HL-60 (cell line): ENCODE measurements at regions not wholly inside any gene's neighbourhood (a gene's known extent, or its start where the extent isn't known, plus 50 kb on each side); places are given as distances from the start of the nearest gene placed in this dataset.

ENCODE experiments used
- DNase-seq, 2 experiments: peaks; one replicate each; pipeline ENCODE4 v3.0.0-alpha.2; 2010 to 2020; ENCODE audit warnings: low read depth in 1 of 2, low spot score in 1 of 2
- H3K27ac ChIP-seq: fragments of 250-450 bp; sonication (Bioruptor Pico); replicated peaks from 2 replicates; pipeline ENCODE4 v1.5.1; 2020; ENCODE audit warnings: mild to moderate bottlenecking, moderate library complexity
- H3K27me3 ChIP-seq: fragments of 250-450 bp; sonication (Bioruptor Pico); 2 replicates; pipeline ENCODE4 v1.5.1; 2021; ENCODE audit warnings: mild to moderate bottlenecking, moderate library complexity; ENCODE audit not compliant: insufficient read depth, poor library complexity, severe bottlenecking
- H3K4me3 ChIP-seq: replicated peaks from 2 replicates; pipeline ENCODE4 v1.5.1; 2011; ENCODE audit warnings: mild to moderate bottlenecking, control low read depth, low read length; ENCODE audit not compliant: insufficient read depth
- GABPA ChIP-seq: IDR thresholded peaks from 2 replicates; pipeline ENCODE4 v1.6.1; 2012; ENCODE audit warnings: low read depth
- POLR2AphosphoS5 ChIP-seq: IDR thresholded peaks from 2 replicates; pipeline ENCODE4 v1.6.1; 2012; ENCODE audit warnings: low read depth
- SPI1 ChIP-seq: IDR thresholded peaks from 2 replicates; pipeline ENCODE4 v1.6.1; 2012; ENCODE audit warnings: low read depth, mild to moderate bottlenecking, borderline replicate concordance
- TF ChIP-seq, protein P1 (sequence below): IDR thresholded peaks from 2 replicates; pipeline ENCODE4 v1.6.1; 2012; ENCODE audit warnings: low read depth; ENCODE audit not compliant: insufficient replicate concordance
- TF ChIP-seq, protein P2 (sequence below): IDR thresholded peaks from one replicate; pipeline ENCODE4 v1.5.1; 2011; ENCODE audit warnings: low read length, control low read depth, inconsistent platforms; ENCODE audit not compliant: insufficient read depth

GRCh38 chr10:100687143-100688003 is 58.0 kb upstream of the PAX2 start:
- Histone ChIP-seq H3K27me3 (peaks cover 51% of the 10 kb centered on the region), H3K27ac (no peak overlapping the region), H3K4me3 (no peak overlapping the region)
- TF ChIP-seq, protein P1, sequence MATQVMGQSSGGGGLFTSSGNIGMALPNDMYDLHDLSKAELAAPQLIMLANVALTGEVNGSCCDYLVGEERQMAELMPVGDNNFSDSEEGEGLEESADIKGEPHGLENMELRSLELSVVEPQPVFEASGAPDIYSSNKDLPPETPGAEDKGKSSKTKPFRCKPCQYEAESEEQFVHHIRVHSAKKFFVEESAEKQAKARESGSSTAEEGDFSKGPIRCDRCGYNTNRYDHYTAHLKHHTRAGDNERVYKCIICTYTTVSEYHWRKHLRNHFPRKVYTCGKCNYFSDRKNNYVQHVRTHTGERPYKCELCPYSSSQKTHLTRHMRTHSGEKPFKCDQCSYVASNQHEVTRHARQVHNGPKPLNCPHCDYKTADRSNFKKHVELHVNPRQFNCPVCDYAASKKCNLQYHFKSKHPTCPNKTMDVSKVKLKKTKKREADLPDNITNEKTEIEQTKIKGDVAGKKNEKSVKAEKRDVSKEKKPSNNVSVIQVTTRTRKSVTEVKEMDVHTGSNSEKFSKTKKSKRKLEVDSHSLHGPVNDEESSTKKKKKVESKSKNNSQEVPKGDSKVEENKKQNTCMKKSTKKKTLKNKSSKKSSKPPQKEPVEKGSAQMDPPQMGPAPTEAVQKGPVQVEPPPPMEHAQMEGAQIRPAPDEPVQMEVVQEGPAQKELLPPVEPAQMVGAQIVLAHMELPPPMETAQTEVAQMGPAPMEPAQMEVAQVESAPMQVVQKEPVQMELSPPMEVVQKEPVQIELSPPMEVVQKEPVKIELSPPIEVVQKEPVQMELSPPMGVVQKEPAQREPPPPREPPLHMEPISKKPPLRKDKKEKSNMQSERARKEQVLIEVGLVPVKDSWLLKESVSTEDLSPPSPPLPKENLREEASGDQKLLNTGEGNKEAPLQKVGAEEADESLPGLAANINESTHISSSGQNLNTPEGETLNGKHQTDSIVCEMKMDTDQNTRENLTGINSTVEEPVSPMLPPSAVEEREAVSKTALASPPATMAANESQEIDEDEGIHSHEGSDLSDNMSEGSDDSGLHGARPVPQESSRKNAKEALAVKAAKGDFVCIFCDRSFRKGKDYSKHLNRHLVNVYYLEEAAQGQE = no peak
- TF ChIP-seq, protein P2, sequence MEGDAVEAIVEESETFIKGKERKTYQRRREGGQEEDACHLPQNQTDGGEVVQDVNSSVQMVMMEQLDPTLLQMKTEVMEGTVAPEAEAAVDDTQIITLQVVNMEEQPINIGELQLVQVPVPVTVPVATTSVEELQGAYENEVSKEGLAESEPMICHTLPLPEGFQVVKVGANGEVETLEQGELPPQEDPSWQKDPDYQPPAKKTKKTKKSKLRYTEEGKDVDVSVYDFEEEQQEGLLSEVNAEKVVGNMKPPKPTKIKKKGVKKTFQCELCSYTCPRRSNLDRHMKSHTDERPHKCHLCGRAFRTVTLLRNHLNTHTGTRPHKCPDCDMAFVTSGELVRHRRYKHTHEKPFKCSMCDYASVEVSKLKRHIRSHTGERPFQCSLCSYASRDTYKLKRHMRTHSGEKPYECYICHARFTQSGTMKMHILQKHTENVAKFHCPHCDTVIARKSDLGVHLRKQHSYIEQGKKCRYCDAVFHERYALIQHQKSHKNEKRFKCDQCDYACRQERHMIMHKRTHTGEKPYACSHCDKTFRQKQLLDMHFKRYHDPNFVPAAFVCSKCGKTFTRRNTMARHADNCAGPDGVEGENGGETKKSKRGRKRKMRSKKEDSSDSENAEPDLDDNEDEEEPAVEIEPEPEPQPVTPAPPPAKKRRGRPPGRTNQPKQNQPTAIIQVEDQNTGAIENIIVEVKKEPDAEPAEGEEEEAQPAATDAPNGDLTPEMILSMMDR = no peak
- TF ChIP-seq GABPA (no peak), SPI1 (no peak), POLR2AphosphoS5 (no peak)
- no peak for DNase-seq

GRCh38 chr10:100688201-100688600 is 57.2 kb upstream of the PAX2 start:
- no peak for DNase-seq
- H3K27ac ChIP-seq = no peak overlapping the region
- H3K27me3 ChIP-seq = peaks cover 44% of the 10 kb centered on the region
- H3K4me3 ChIP-seq = no peak overlapping the region
- TF ChIP-seq, protein P1 = no peak
- TF ChIP-seq SPI1 (no peak), GABPA (no peak), POLR2AphosphoS5 (no peak)
- TF ChIP-seq, protein P2 = no peak

DNA sequence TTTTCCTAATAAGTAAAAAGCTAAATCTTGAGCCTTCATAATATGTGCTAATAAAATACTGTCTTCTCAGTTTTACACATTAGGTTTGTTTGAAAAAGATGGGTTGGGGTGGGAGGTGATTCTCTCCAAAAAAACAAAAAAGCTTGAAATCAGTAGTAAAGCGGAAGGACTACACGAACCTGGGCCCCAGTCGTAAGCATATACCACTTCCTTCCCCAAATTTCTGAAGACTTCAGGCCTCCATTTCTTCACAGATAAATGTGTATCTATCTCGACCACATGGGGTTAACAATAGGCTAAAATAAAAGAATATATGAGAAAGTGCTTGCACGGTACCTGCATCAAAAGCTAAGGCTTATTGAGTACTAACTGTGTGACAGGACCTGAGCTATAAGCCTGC is 51.6 kb upstream of the PAX2 start:
- no peak overlapping the region for H3K4me3 ChIP-seq
- peak overlapping the region; percentile 28 for H3K27ac ChIP-seq
- TF ChIP-seq, protein P2 = no peak
- TF ChIP-seq GABPA (peak; percentile 28; the same call in 1 of the 2 replicates), SPI1 (peak; percentile 67; the same call in 1 of the 2 replicates), POLR2AphosphoS5 (no peak)
- peak in 1 of 2 experiments; percentile 51 for DNase-seq
- H3K27me3 ChIP-seq = peaks cover 4% of the 10 kb centered on the region
